Mesendoderm (in vitro differentiated cells): ENCODE measurements at regions not wholly inside any gene's neighbourhood (a gene's known extent, or its start where the extent isn't known, plus 50 kb on each side); places are given as distances from the start of the nearest gene placed in this dataset.

Source experiments
- DNase-seq: peaks from one replicate; pipeline ENCODE4 v3.0.0; 2013
- H2AK5ac ChIP-seq: 2 replicates; pipeline ENCODE4 v1.6.1; 2013; ENCODE audit warnings: low read length, inconsistent platforms
- H2BK120ac ChIP-seq: 2 replicates; pipeline ENCODE4 v1.6.1; 2013; ENCODE audit warnings: low read depth, mild to moderate bottlenecking, low read length, moderate library complexity, mixed read lengths
- H2BK15ac ChIP-seq: replicated peaks from 2 replicates; pipeline ENCODE4 v1.6.1; 2013; ENCODE audit warnings: low read depth, mild to moderate bottlenecking, moderate library complexity
- H2BK5ac ChIP-seq: 2 replicates; pipeline ENCODE4 v1.6.1; 2013; ENCODE audit warnings: low read length, inconsistent platforms
- H3K18ac ChIP-seq: 2 replicates; pipeline ENCODE4 v1.6.1; 2013; ENCODE audit warnings: mild to moderate bottlenecking, low read length, mixed read lengths
- H3K23ac ChIP-seq: one replicate; pipeline ENCODE4 v1.6.1; 2013; ENCODE audit warnings: low read length
- H3K27ac ChIP-seq: 2 replicates; pipeline ENCODE4 v1.5.1; 2013; ENCODE audit warnings: low read depth, mild to moderate bottlenecking, inconsistent platforms, low read length, moderate library complexity
- H3K27me3 ChIP-seq: 2 replicates; pipeline ENCODE4 v1.6.1; 2013; ENCODE audit warnings: low read length, control low read depth, mild to moderate bottlenecking, inconsistent platforms; ENCODE audit not compliant: insufficient read depth, poor library complexity
- H3K36me3 ChIP-seq: 2 replicates; pipeline ENCODE4 v1.6.1; 2013; ENCODE audit warnings: low read length, inconsistent platforms; ENCODE audit not compliant: control insufficient read depth, insufficient read depth
- H3K4ac ChIP-seq: one replicate; pipeline ENCODE4 v1.6.1; 2013; ENCODE audit warnings: low read depth, mild to moderate bottlenecking, low read length, moderate library complexity
- H3K4me1 ChIP-seq: 2 replicates; pipeline ENCODE4 v1.6.1; 2013; ENCODE audit warnings: low read depth, low read length, inconsistent platforms; ENCODE audit not compliant: control insufficient read depth
- H3K4me2 ChIP-seq: 2 replicates; pipeline ENCODE4 v1.6.1; 2013; ENCODE audit warnings: low read length
- H3K4me3 ChIP-seq: 2 replicates; pipeline ENCODE4 v1.5.1; 2013; ENCODE audit warnings: mild to moderate bottlenecking, low read length
- H3K56ac ChIP-seq: one replicate; pipeline ENCODE4 v1.6.1; 2013; ENCODE audit warnings: low read length
- H3K79me1 ChIP-seq: 2 replicates; pipeline ENCODE4 v1.6.1; 2013; ENCODE audit warnings: low read length, inconsistent platforms
- H3K79me2 ChIP-seq: 2 replicates; pipeline ENCODE4 v1.6.1; 2013; ENCODE audit warnings: mild to moderate bottlenecking, low read length; ENCODE audit not compliant: control insufficient read depth, insufficient read depth
- H3K9ac ChIP-seq: 2 replicates; pipeline ENCODE4 v1.6.1; 2013; ENCODE audit warnings: low read length, inconsistent platforms
- H4K5ac ChIP-seq: one replicate; pipeline ENCODE4 v1.6.1; 2013; ENCODE audit warnings: low read length
- H4K8ac ChIP-seq: one replicate; pipeline ENCODE4 v1.6.1; 2013; ENCODE audit warnings: low read depth, mild to moderate bottlenecking, control low read depth, low read length, moderate library complexity
- WGBS: extraction: QIAGEN DNeasy Blood & Tissue Kit; methylation state at CpG from one replicate; pipeline ENCODE4 v1.1.7; 2013; ENCODE audit warnings: low lambda C conversion rate, missing lambda C conversion rate; ENCODE audit not compliant: insufficient coverage; ENCODE audit errors: extremely low coverage; 5-methylcytosine and 5-hydroxymethylcytosine counted together

- Histone ChIP-seq H3K4ac (no peak overlapping the region), H4K5ac (no peak overlapping the region), H3K36me3 (no peaks in the 10 kb centered on the region), H2BK120ac (no peak overlapping the region), H3K4me3 (no peak overlapping the region), H3K9ac (no peak overlapping the region), H3K27ac (no peak overlapping the region), H3K23ac (no peak overlapping the region), H3K79me1 (no peaks in the 10 kb centered on the region), H3K56ac (no peak overlapping the region), H3K4me1 (no peaks in the 10 kb centered on the region), H3K79me2 (no peaks in the 10 kb centered on the region), H2AK5ac (no peak overlapping the region), H3K4me2 (no peak overlapping the region), H2BK15ac (no peak overlapping the region), H3K27me3 (no peaks in the 10 kb centered on the region), H4K8ac (no peak overlapping the region), H3K18ac (no peak overlapping the region), H2BK5ac (no peak overlapping the region)
- no CpG with 5 or more reads among the region's 2 CpGs for WGBS
- no peak for DNase-seq
Observed at GRCh38 chr6:91453224-91453878, 866.5 kb upstream of the MAP3K7 start.

GRCh38 chr6:91449539-91449938, 862.7 kb upstream of the MAP3K7 start:
- Histone ChIP-seq H3K4ac (no peak overlapping the region), H2BK15ac (no peak overlapping the region), H3K79me1 (no peaks in the 10 kb centered on the region), H2AK5ac (no peak overlapping the region), H3K4me2 (no peak overlapping the region), H3K4me1 (no peaks in the 10 kb centered on the region), H3K23ac (no peak overlapping the region), H3K18ac (no peak overlapping the region), H3K27me3 (no peaks in the 10 kb centered on the region), H3K36me3 (no peaks in the 10 kb centered on the region), H3K4me3 (no peak overlapping the region), H3K9ac (no peak overlapping the region), H3K27ac (no peak overlapping the region), H2BK120ac (no peak overlapping the region), H3K56ac (no peak overlapping the region), H4K8ac (no peak overlapping the region), H3K79me2 (no peaks in the 10 kb centered on the region), H4K5ac (no peak overlapping the region), H2BK5ac (no peak overlapping the region)
- no peak for DNase-seq
- no CpG with 5 or more reads among the region's 4 CpGs for WGBS

GRCh38 chr6:91447530-91448254, 860.8 kb upstream of the MAP3K7 start:
- no peaks in the 10 kb centered on the region for H3K79me1 ChIP-seq

GRCh38 chr6:91447081-91447480, 860.2 kb upstream of the MAP3K7 start:
- no peak overlapping the region for H3K27ac ChIP-seq
- no peak overlapping the region for H3K18ac ChIP-seq
- H3K23ac ChIP-seq, result no peak overlapping the region
- WGBS, result no CpG with 5 or more reads among the region's 2 CpGs
- H3K9ac ChIP-seq, result no peak overlapping the region
- H3K36me3 ChIP-seq, result no peaks in the 10 kb centered on the region
- no peak overlapping the region for H2BK5ac ChIP-seq
- H2BK120ac ChIP-seq, result no peak overlapping the region
- H3K56ac ChIP-seq, result no peak overlapping the region
- no peak overlapping the region for H3K4ac ChIP-seq
- no peak for DNase-seq
- no peaks in the 10 kb centered on the region for H3K4me1 ChIP-seq
- no peak overlapping the region for H4K8ac ChIP-seq
- no peaks in the 10 kb centered on the region for H3K79me1 ChIP-seq
- no peaks in the 10 kb centered on the region for H3K79me2 ChIP-seq
- no peak overlapping the region for H3K4me3 ChIP-seq
- no peak overlapping the region for H4K5ac ChIP-seq
- H3K4me2 ChIP-seq, result no peak overlapping the region
- H2AK5ac ChIP-seq, result no peak overlapping the region
- H3K27me3 ChIP-seq, result no peaks in the 10 kb centered on the region
- H2BK15ac ChIP-seq, result no peak overlapping the region

More at GRCh38 chr6:91447530-91448254, 860.8 kb upstream of the MAP3K7 start:
- Histone ChIP-seq H2BK5ac (no peak overlapping the region), H2BK15ac (no peak overlapping the region), H4K5ac (no peak overlapping the region), H4K8ac (no peak overlapping the region), H3K27ac (no peak overlapping the region), H3K27me3 (no peaks in the 10 kb centered on the region), H3K4ac (no peak overlapping the region), H3K56ac (no peak overlapping the region), H3K4me3 (no peak overlapping the region), H3K23ac (no peak overlapping the region), H2BK120ac (no peak overlapping the region), H3K9ac (no peak overlapping the region), H3K4me1 (no peaks in the 10 kb centered on the region), H2AK5ac (no peak overlapping the region), H3K18ac (no peak overlapping the region), H3K36me3 (no peaks in the 10 kb centered on the region), H3K4me2 (no peak overlapping the region), H3K79me2 (no peaks in the 10 kb centered on the region)
- DNase-seq, result no peak
- WGBS, result no CpG with 5 or more reads among the region's 3 CpGs

- H3K79me2 ChIP-seq, result no peaks in the 10 kb centered on the region
- no peaks in the 10 kb centered on the region for H3K4me1 ChIP-seq
- no peak overlapping the region for H2BK5ac ChIP-seq
- no peak overlapping the region for H3K9ac ChIP-seq
- H4K8ac ChIP-seq, result no peak overlapping the region
- H2BK15ac ChIP-seq, result no peak overlapping the region
- no peak overlapping the region for H3K4me3 ChIP-seq
- H3K36me3 ChIP-seq, result no peaks in the 10 kb centered on the region
- no peak overlapping the region for H3K23ac ChIP-seq
- DNase-seq, result no peak
- H3K27ac ChIP-seq, result no peak overlapping the region
- H3K4ac ChIP-seq, result no peak overlapping the region
- H3K27me3 ChIP-seq, result no peaks in the 10 kb centered on the region
- H3K4me2 ChIP-seq, result no peak overlapping the region
- no peak overlapping the region for H4K5ac ChIP-seq
- no peak overlapping the region for H3K56ac ChIP-seq
- H2BK120ac ChIP-seq, result no peak overlapping the region
- H2AK5ac ChIP-seq, result no peak overlapping the region
- WGBS, result no CpG with 5 or more reads among the region's 1 CpG
- H3K18ac ChIP-seq, result no peak overlapping the region
- no peaks in the 10 kb centered on the region for H3K79me1 ChIP-seq
Observed at GRCh38 chr6:91443405-91443804, 856.5 kb upstream of the MAP3K7 start.
